Nephron (organoid): ENCODE measurements at regions not wholly inside any gene's neighbourhood (a gene's known extent, or its start where the extent isn't known, plus 50 kb on each side); places are given as distances from the start of the nearest gene placed in this dataset.

ENCODE experiments used
- H3K27ac Mint-ChIP-seq, 3 experiments: 2 replicates each; pipeline ENCODE4 v1.8.0; 2020; ENCODE audit warnings: mixed read lengths in 3 of 3, mild to moderate bottlenecking in 2 of 3, moderate library complexity in 1 of 3
- H3K27me3 Mint-ChIP-seq: 2 replicates; pipeline ENCODE4 v1.8.0; 2021; ENCODE audit warnings: low read depth, mild to moderate bottlenecking, moderate library complexity, mixed read lengths
- H3K36me3 Mint-ChIP-seq: 2 replicates; pipeline ENCODE4 v1.8.0; 2020; ENCODE audit warnings: low read depth, mixed read lengths
- H3K4me1 Mint-ChIP-seq: 2 replicates; pipeline ENCODE4 v1.8.0; 2020; ENCODE audit warnings: mixed read lengths
- H3K4me3 Mint-ChIP-seq, 3 experiments: 2 replicates each; pipeline ENCODE4 v1.8.0; 2020; ENCODE audit warnings: mild to moderate bottlenecking in 3 of 3, mixed read lengths in 3 of 3, moderate library complexity in 2 of 3
- H3K9me3 Mint-ChIP-seq: 2 replicates; pipeline ENCODE4 v1.8.0; 2020; ENCODE audit warnings: mixed read lengths
- CTCF ChIP-seq, 3 experiments: fragments of 200-600 bp; sonication (generic); IDR thresholded peaks; one replicate each; pipeline ENCODE4 v1.5.0; 2021; ENCODE audit warnings: antibody characterized with exemption in 3 of 3; ENCODE audit not compliant: unreplicated experiment in 3 of 3

DNA sequence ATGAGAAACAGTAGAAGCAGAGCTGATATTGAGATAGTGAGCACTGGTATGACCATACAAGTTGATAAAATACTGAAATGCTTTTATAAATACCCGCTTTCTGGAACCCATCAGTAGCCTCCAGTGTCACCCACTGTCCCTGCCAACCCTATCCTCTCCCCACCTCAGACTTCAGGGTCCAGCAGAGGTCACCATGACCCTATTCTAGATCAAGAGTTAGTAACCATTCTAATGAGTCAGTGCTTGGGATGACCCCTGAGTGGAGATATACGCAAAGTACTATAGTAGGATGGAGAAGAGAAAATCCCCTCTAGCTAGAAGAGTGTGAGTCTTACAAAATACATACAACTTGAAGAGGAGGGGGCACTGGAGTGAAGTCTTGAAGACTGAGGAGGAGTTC, 297.9 kb upstream of the BRINP1 start:
- no peaks in the 10 kb centered on the region for H3K27me3 Mint-ChIP-seq
- no peak for TF ChIP-seq CTCF (IDR thresholded peaks at IDR 0.05; ENCODE audit: unreplicated experiment in 3 of 3)
- H3K4me3 Mint-ChIP-seq: no peak overlapping the region
- no peaks in the 10 kb centered on the region for H3K36me3 Mint-ChIP-seq
- H3K27ac Mint-ChIP-seq: no peak overlapping the region
- no peaks in the 10 kb centered on the region for H3K9me3 Mint-ChIP-seq
- H3K4me1 Mint-ChIP-seq: no peaks in the 10 kb centered on the region

DNA sequence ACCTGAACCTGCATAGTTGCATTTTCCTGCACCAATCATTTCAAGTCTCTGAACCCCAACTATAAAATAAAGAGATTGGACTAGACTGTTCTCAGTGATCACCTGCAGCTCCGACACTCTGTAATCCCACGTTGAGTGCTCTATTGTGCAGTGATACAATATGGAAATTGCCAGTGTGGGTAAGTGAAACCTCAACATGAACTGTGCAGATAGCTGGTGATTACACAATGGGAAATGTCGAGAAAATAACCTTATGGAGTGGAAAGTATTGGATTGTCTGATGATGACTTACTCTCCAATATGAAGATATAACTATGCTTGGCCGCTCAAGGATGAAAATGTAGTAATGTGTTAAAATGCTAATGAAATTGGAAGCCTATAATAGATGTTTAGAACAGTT, 293.1 kb upstream of the BRINP1 start:
- no peak overlapping the region for H3K4me3 Mint-ChIP-seq
- no peak overlapping the region for H3K27ac Mint-ChIP-seq
- H3K9me3 Mint-ChIP-seq: no peaks in the 10 kb centered on the region
- no peaks in the 10 kb centered on the region for H3K36me3 Mint-ChIP-seq
- no peak for TF ChIP-seq CTCF (IDR thresholded peaks at IDR 0.05; ENCODE audit: unreplicated experiment in 3 of 3)
- no peaks in the 10 kb centered on the region for H3K4me1 Mint-ChIP-seq
- H3K27me3 Mint-ChIP-seq: no peaks in the 10 kb centered on the region

GRCh38 chr9:119652931-119653330, 283.7 kb upstream of the BRINP1 start:
- no peaks in the 10 kb centered on the region for H3K36me3 Mint-ChIP-seq
- H3K27ac Mint-ChIP-seq: no peak overlapping the region
- no peak for TF ChIP-seq CTCF (IDR thresholded peaks at IDR 0.05; ENCODE audit: unreplicated experiment in 3 of 3)

DNA sequence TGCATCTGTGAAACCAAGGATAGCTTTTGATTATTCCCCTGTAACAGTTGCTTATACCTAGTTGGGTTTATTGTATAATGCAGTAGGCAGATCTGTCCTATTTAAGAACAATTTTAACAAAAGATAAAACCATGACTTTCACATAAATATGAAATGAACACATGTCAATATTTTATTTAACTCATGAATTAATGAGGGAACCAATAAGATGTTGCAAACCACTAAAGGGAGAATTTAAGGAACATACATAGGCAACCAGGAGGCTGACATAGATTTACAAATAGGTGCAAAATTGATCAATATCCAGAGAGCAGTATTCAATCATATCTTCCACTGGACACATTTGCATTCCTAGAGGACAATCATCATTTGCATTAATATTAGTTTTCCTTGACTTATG, 280.0 kb upstream of the BRINP1 start:
- H3K9me3 Mint-ChIP-seq: no peaks in the 10 kb centered on the region
- TF ChIP-seq CTCF (IDR thresholded peaks at IDR 0.05; ENCODE audit: unreplicated experiment in 3 of 3): no peak
- no peaks in the 10 kb centered on the region for H3K4me1 Mint-ChIP-seq
- H3K4me3 Mint-ChIP-seq: no peak overlapping the region
- no peak overlapping the region for H3K27ac Mint-ChIP-seq
- H3K36me3 Mint-ChIP-seq: no peaks in the 10 kb centered on the region
- no peaks in the 10 kb centered on the region for H3K27me3 Mint-ChIP-seq

More at GRCh38 chr9:119652931-119653330, 283.7 kb upstream of the BRINP1 start:
- no peaks in the 10 kb centered on the region for H3K9me3 Mint-ChIP-seq
- H3K27me3 Mint-ChIP-seq: no peaks in the 10 kb centered on the region
- no peak overlapping the region for H3K4me3 Mint-ChIP-seq
- no peaks in the 10 kb centered on the region for H3K4me1 Mint-ChIP-seq

- Mint-ChIP-seq H3K27ac (no peak overlapping the region), H3K27me3 (no peaks in the 10 kb centered on the region), H3K36me3 (no peaks in the 10 kb centered on the region), H3K4me3 (no peak overlapping the region), H3K4me1 (no peaks in the 10 kb centered on the region), H3K9me3 (no peaks in the 10 kb centered on the region)
- no peak for TF ChIP-seq CTCF (IDR thresholded peaks at IDR 0.05; ENCODE audit: unreplicated experiment in 3 of 3)
Observed at GRCh38 chr9:119639287-119639955, 270.2 kb upstream of the BRINP1 start.

DNA sequence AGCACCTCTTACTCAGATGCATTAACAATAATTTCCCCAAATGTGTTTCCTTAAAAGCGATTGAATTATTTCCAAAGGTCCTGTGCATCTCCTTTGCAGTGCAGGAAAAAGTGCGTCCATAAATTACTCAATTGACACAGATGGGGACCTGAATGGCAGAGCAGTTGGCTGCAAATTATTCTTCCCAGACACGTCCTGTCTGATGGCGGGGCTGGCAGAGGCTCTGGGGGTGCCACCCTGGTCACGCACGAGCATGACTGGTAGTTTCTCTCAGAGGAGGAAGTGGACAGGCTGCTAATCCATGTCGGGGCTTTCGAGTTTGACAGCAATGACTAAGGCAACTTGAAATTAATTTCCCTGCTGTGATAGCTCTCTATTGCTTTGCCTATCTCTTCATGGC, 264.8 kb upstream of the BRINP1 start:
- TF ChIP-seq CTCF (IDR thresholded peaks at IDR 0.05; ENCODE audit: unreplicated experiment in 3 of 3): no peak

More for the DNA sequence above, 264.8 kb upstream of the BRINP1 start:
- Mint-ChIP-seq H3K4me1 (no peaks in the 10 kb centered on the region), H3K9me3 (no peaks in the 10 kb centered on the region), H3K36me3 (no peaks in the 10 kb centered on the region), H3K27me3 (no peaks in the 10 kb centered on the region), H3K27ac (no peak overlapping the region), H3K4me3 (no peak overlapping the region)
